Astrocyte (in vitro differentiated cells and primary cell): ENCODE measurements at regions not wholly inside any gene's neighbourhood (a gene's known extent, or its start where the extent isn't known, plus 50 kb on each side); places are given as distances from the start of the nearest gene placed in this dataset.

Source experiments
- CTCF ChIP-seq: IDR thresholded peaks from 2 replicates; pipeline ENCODE4 v1.5.1; 2011; ENCODE audit warnings: low read depth, mild to moderate bottlenecking, inconsistent platforms, low read length, moderate library complexity; ENCODE audit not compliant: insufficient read depth
- EZH2 ChIP-seq: IDR thresholded peaks from 2 replicates; pipeline ENCODE4 v1.6.1; 2012; ENCODE audit warnings: mild to moderate bottlenecking, low read length, inconsistent platforms; ENCODE audit not compliant: insufficient read depth

GRCh38 chr17:12510535-12510934, 155.2 kb upstream of the MYOCD start:
- TF ChIP-seq CTCF (no peak), EZH2 (no peak)
